H9 (cell line): ENCODE measurements at regions not wholly inside any gene's neighbourhood (a gene's known extent, or its start where the extent isn't known, plus 50 kb on each side); places are given as distances from the start of the nearest gene placed in this dataset.

Source experiments
- DNase-seq: peaks from one replicate; pipeline ENCODE4 v3.0.0-alpha.2; 2017
- H2AFZ ChIP-seq: one replicate; pipeline ENCODE4 v1.6.1; 2013; ENCODE audit warnings: mild to moderate bottlenecking, low read length, control low read depth, moderate library complexity
- H2AK5ac ChIP-seq: 2 replicates; pipeline ENCODE4 v1.6.1; 2013; ENCODE audit warnings: low read length, control low read depth, mixed read lengths; ENCODE audit not compliant: insufficient read length
- H2BK120ac ChIP-seq: one replicate; pipeline ENCODE4 v1.6.1; 2013; ENCODE audit warnings: low read depth, mild to moderate bottlenecking, low read length, control low read depth, inconsistent platforms; ENCODE audit not compliant: poor library complexity, severe bottlenecking
- H2BK12ac ChIP-seq: 2 replicates; pipeline ENCODE4 v1.6.1; 2013; ENCODE audit warnings: low read length, control low read depth, mixed read lengths, low read depth; ENCODE audit not compliant: insufficient read length
- H2BK15ac ChIP-seq: 2 replicates; pipeline ENCODE4 v1.6.1; 2013; ENCODE audit warnings: low read depth, low read length, control low read depth
- H2BK20ac ChIP-seq: one replicate; pipeline ENCODE4 v1.6.1; 2013; ENCODE audit warnings: low read depth, mild to moderate bottlenecking, low read length, control low read depth, inconsistent platforms; ENCODE audit not compliant: poor library complexity, severe bottlenecking
- H2BK5ac ChIP-seq: 2 replicates; pipeline ENCODE4 v1.6.1; 2013; ENCODE audit warnings: low read length, control low read depth, mixed read lengths; ENCODE audit not compliant: insufficient read length
- H3K14ac ChIP-seq: 2 replicates; pipeline ENCODE4 v1.6.1; 2013; ENCODE audit warnings: low read length, control low read depth; ENCODE audit not compliant: insufficient read depth
- H3K18ac ChIP-seq: 2 replicates; pipeline ENCODE4 v1.6.1; 2013; ENCODE audit warnings: low read depth, mild to moderate bottlenecking, mixed read lengths, low read length, control low read depth; ENCODE audit not compliant: insufficient read length
- H3K23ac ChIP-seq: 2 replicates; pipeline ENCODE4 v1.6.1; 2013; ENCODE audit warnings: low read length, control low read depth, mixed read lengths, low read depth; ENCODE audit not compliant: insufficient read length
- H3K23me2 ChIP-seq: 2 replicates; pipeline ENCODE4 v1.6.1; 2013; ENCODE audit warnings: low read depth, mild to moderate bottlenecking, mixed read lengths, low read length, control low read depth; ENCODE audit not compliant: insufficient read length, poor library complexity, severe bottlenecking
- H3K27ac ChIP-seq: 2 replicates; pipeline ENCODE4 v1.5.1; 2013; ENCODE audit warnings: low read length, control low read depth, mixed read lengths, low read depth; ENCODE audit not compliant: insufficient read length
- H3K27me3 ChIP-seq: 2 replicates; pipeline ENCODE4 v1.6.1; 2013; ENCODE audit warnings: low read length, control low read depth, inconsistent platforms; ENCODE audit not compliant: insufficient read depth
- H3K4ac ChIP-seq: 2 replicates; pipeline ENCODE4 v1.6.1; 2013; ENCODE audit warnings: low read depth, mild to moderate bottlenecking, control low read depth, inconsistent platforms, low read length, moderate library complexity
- H3K4me1 ChIP-seq: 2 replicates; pipeline ENCODE4 v1.6.1; 2013; ENCODE audit warnings: low read length, control low read depth, inconsistent platforms; ENCODE audit not compliant: insufficient read depth
- H3K4me2 ChIP-seq: 2 replicates; pipeline ENCODE4 v1.6.1; 2013; ENCODE audit warnings: low read length, control low read depth, mixed read lengths; ENCODE audit not compliant: insufficient read length, insufficient read depth
- H3K56ac ChIP-seq: 2 replicates; pipeline ENCODE4 v1.6.1; 2013; ENCODE audit warnings: low read depth, mild to moderate bottlenecking, mixed read lengths, low read length, control low read depth; ENCODE audit not compliant: insufficient read length
- H3K79me1 ChIP-seq: 2 replicates; pipeline ENCODE4 v1.6.1; 2013; ENCODE audit warnings: low read depth, mild to moderate bottlenecking, moderate library complexity, low read length, control low read depth, inconsistent platforms; ENCODE audit not compliant: insufficient read depth, poor library complexity, severe bottlenecking
- H3K79me2 ChIP-seq: 2 replicates; pipeline ENCODE4 v1.6.1; 2013; ENCODE audit warnings: low read length, control low read depth, inconsistent platforms; ENCODE audit not compliant: insufficient read depth
- H3K9ac ChIP-seq: 2 replicates; pipeline ENCODE4 v1.6.1; 2013; ENCODE audit warnings: low read length, control low read depth, mixed read lengths; ENCODE audit not compliant: insufficient read length; ENCODE audit errors: extremely low read depth
- H3K9me3 ChIP-seq: one replicate; pipeline ENCODE4 v1.6.1; 2013; ENCODE audit warnings: low read depth, low read length, inconsistent platforms; ENCODE audit not compliant: control insufficient read depth
- H3T11ph ChIP-seq: one replicate; pipeline ENCODE4 v1.6.1; 2013; ENCODE audit warnings: mild to moderate bottlenecking, low read length, control low read depth, inconsistent platforms
- H4K20me1 ChIP-seq: one replicate; pipeline ENCODE4 v1.6.1; 2013; ENCODE audit not compliant: control insufficient read depth, insufficient read length, insufficient read depth
- H4K5ac ChIP-seq: 2 replicates; pipeline ENCODE4 v1.6.1; 2013; ENCODE audit warnings: low read depth, mild to moderate bottlenecking, mixed read lengths, low read length, control low read depth; ENCODE audit not compliant: insufficient read length
- H4K8ac ChIP-seq: replicated peaks from 2 replicates; pipeline ENCODE4 v1.6.1; 2013; ENCODE audit warnings: low read length, control low read depth, mixed read lengths, low read depth; ENCODE audit not compliant: insufficient read length
- H4K91ac ChIP-seq: 2 replicates; pipeline ENCODE4 v1.6.1; 2013; ENCODE audit warnings: low read depth, mild to moderate bottlenecking, moderate library complexity, mixed read lengths, low read length, control low read depth; ENCODE audit not compliant: insufficient read length
- H3K27ac Mint-ChIP-seq, 3 experiments: 2 replicates in 2 of 3; 3 replicates in 1 of 3; pipeline ENCODE4 v1.8.0; 2020 to 2021; ENCODE audit warnings: mixed read lengths in 3 of 3, mild to moderate bottlenecking in 1 of 3, moderate library complexity in 1 of 3
- H3K27me3 Mint-ChIP-seq: 2 replicates; pipeline ENCODE4 v1.8.0; 2021; ENCODE audit warnings: low read depth, mild to moderate bottlenecking, moderate library complexity, mixed read lengths
- H3K36me3 Mint-ChIP-seq, 3 experiments: 2 replicates in 2 of 3; 3 replicates in 1 of 3; pipeline ENCODE4 v1.8.0; 2020 to 2021; ENCODE audit warnings: low read depth in 3 of 3, mixed read lengths in 3 of 3; ENCODE audit not compliant: insufficient read depth in 1 of 3
- H3K4me1 Mint-ChIP-seq, 2 experiments: 2 replicates each; pipeline ENCODE4 v1.8.0; 2020; ENCODE audit warnings: mixed read lengths in 2 of 2
- H3K4me3 Mint-ChIP-seq, 2 experiments: 2 replicates in 1 of 2; 3 replicates in 1 of 2; pipeline ENCODE4 v1.8.0; 2020 to 2021; ENCODE audit warnings: mild to moderate bottlenecking in 2 of 2, mixed read lengths in 2 of 2, moderate library complexity in 1 of 2
- H3K9me3 Mint-ChIP-seq, 2 experiments: 2 replicates in 1 of 2; 3 replicates in 1 of 2; pipeline ENCODE4 v1.8.0; 2020; ENCODE audit warnings: mild to moderate bottlenecking in 2 of 2, mixed read lengths in 2 of 2, moderate library complexity in 1 of 2
- WGBS: extraction: QIAGEN DNeasy Blood & Tissue Kit; methylation state at CpG from one replicate; pipeline ENCODE4 v1.1.7; 2013; ENCODE audit warnings: missing lambda C conversion rate, low lambda C conversion rate, mixed read lengths; ENCODE audit not compliant: insufficient read length; ENCODE audit errors: extremely low coverage; 5-methylcytosine and 5-hydroxymethylcytosine counted together
- TF ChIP-seq, protein P1 (sequence below): fragments of 200-600 bp; sonication (generic); conservative IDR thresholded peaks from 3 replicates; pipeline ENCODE4 v1.8.0; 2021; ENCODE audit warnings: antibody characterized with exemption, mild to moderate bottlenecking

DNA sequence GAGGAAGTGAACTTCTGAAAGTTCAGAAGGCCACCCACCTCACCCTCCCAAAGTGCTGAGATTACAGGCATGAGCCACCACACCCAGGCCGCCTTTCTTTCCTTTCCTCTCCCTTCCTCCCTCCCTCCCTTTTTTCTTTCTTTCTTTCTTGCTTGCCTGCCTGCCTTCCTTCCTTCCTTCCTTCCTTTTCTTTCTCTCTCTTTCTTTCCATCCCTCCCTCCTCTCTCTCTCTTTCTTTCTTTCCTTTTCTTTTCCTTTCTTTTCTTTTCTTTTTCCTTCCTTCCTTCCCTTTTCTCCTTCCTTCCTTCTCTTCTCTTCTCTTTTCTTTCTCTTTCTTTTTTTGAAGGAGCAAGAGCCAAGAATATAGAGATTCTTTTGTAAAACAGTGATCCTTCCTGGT is 208.3 kb upstream of the HMGA2 start:
- Histone ChIP-seq H3K79me2 (0 out of 2 replicates have a peak, but pooled peaks cover 1% of the 10 kb centered on the region), H3K56ac (no peak overlapping the region), H2BK120ac (no peak overlapping the region), H2AFZ (no peak overlapping the region), H2BK15ac (no peak overlapping the region), H3K27me3 (no peaks in the 10 kb centered on the region), H3T11ph (no peak overlapping the region), H3K9ac (no peak overlapping the region), H4K20me1 (no peaks in the 10 kb centered on the region), H2BK12ac (no peak overlapping the region), H3K79me1 (no peaks in the 10 kb centered on the region), H2BK5ac (no peak overlapping the region), H3K9me3 (no peaks in the 10 kb centered on the region), H3K23ac (no peak overlapping the region), H2AK5ac (no peak overlapping the region), H2BK20ac (no peak overlapping the region), H3K27ac (no peak overlapping the region), H3K18ac (no peak overlapping the region), H4K8ac (no peak overlapping the region), H3K14ac (no peak overlapping the region), H4K91ac (no peak overlapping the region), H3K23me2 (no peaks in the 10 kb centered on the region), H3K4ac (no peak overlapping the region), H3K4me2 (no peak overlapping the region), H4K5ac (no peak overlapping the region), H3K4me1 (no peaks in the 10 kb centered on the region)
- WGBS = no CpG with 5 or more reads among the region's 1 CpG
- no peaks in the 10 kb centered on the region for H3K27me3 Mint-ChIP-seq
- no peaks in the 10 kb centered on the region for H3K36me3 Mint-ChIP-seq
- DNase-seq = no peak
- TF ChIP-seq, protein P1, sequence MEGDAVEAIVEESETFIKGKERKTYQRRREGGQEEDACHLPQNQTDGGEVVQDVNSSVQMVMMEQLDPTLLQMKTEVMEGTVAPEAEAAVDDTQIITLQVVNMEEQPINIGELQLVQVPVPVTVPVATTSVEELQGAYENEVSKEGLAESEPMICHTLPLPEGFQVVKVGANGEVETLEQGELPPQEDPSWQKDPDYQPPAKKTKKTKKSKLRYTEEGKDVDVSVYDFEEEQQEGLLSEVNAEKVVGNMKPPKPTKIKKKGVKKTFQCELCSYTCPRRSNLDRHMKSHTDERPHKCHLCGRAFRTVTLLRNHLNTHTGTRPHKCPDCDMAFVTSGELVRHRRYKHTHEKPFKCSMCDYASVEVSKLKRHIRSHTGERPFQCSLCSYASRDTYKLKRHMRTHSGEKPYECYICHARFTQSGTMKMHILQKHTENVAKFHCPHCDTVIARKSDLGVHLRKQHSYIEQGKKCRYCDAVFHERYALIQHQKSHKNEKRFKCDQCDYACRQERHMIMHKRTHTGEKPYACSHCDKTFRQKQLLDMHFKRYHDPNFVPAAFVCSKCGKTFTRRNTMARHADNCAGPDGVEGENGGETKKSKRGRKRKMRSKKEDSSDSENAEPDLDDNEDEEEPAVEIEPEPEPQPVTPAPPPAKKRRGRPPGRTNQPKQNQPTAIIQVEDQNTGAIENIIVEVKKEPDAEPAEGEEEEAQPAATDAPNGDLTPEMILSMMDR = no peak
- peak overlapping the region in 1 of 3 experiments; percentile 56; a peak in 1 of 7 replicates for H3K27ac Mint-ChIP-seq
- H3K4me3 Mint-ChIP-seq = no peak overlapping the region
- peaks cover 4 to 6% of the 10 kb centered on the region in 2 experiments; a peak in 3 of 4 replicates for H3K4me1 Mint-ChIP-seq
- no peaks in the 10 kb centered on the region for H3K9me3 Mint-ChIP-seq
